ENCODE measurements at regions not wholly inside any gene's neighbourhood (a gene's known extent, or its start where the extent isn't known, plus 50 kb on each side); places are given as distances from the start of the nearest gene placed in this dataset.

DNA sequence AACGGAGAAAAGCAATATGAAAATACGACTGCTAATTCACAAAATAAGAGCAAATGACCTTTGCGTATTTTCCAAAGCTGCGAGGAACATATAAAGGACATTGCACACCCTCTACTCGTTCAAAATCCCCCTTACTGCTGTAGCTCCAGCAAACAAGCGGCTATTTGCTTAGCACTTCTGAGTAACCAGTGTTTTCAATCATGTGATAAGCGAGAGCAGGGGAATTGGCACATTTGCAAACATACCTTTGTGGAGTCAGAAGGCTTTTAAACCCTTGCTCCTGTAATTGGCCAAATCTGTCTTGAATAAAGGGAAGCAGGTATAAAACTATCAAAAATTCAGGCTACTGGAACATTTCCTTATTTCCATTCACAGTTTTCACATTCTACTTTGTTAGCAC lies 610.2 kb downstream of the UBE2NL start:
- no peaks in the 10 kb centered on the region for H3K36me3 ChIP-seq (ENCODE audit: control insufficient read depth in 4 of 4, insufficient read depth in 4 of 4, low read length in 3 of 4)
- ChIA-PET CTCF (no interaction called here), POLR2A (no interaction called here)
- H3K27ac ChIP-seq (ENCODE audit: insufficient read depth in 1 of 2, low read depth in 1 of 2, low read length in 2 of 2, poor library complexity in 1 of 2, severe bottlenecking in 2 of 2): no peak overlapping the region
- 72% methylated on average over 6 of the region's 7 CpGs for WGBS (ENCODE audit: insufficient coverage)
- no peak overlapping the region for H3K4me3 ChIP-seq (ENCODE audit: control insufficient read depth in 1 of 7, extremely low read depth in 1 of 7, insufficient read depth in 4 of 7, low read depth in 2 of 7, low read length in 6 of 7)
- H3K4me1 ChIP-seq (ENCODE audit: control extremely low read depth in 1 of 4, control insufficient read depth in 4 of 4, insufficient read depth in 4 of 4, low read length in 3 of 4): no peaks in the 10 kb centered on the region
- DNase-seq: no peak
- H3K9me3 ChIP-seq (ENCODE audit: control extremely low read depth in 1 of 5, control insufficient read depth in 4 of 5, insufficient read depth in 2 of 5, low read depth in 1 of 5, low read length in 4 of 5): no peaks in the 10 kb centered on the region
- no peaks in the 10 kb centered on the region for H3K27me3 ChIP-seq (replicated peaks in 2 of 5; ENCODE audit: control insufficient read depth in 4 of 5, insufficient read depth in 5 of 5, low read length in 4 of 5)

DNA sequence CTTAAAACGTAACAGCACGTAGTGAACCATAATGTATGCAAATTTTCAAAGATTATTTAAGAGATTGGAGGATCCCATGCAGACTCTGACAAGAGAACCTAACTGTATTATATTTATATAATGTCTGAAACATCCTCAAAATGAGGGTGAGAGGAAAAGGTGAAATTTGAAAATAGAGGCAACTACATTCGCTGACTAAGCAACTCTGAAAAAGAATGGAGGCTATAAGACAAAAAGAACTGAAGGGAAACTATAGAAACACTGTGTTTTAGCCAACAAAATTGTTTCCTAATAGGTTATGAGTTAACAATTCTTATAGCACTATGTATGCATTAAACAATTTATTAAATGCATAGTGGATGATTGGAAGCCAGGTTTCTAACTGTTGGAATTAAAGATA lies 648.0 kb downstream of the UBE2NL start:
- Histone ChIP-seq H3K9me3 (ENCODE audit: control extremely low read depth in 1 of 5, control insufficient read depth in 4 of 5, insufficient read depth in 2 of 5, low read depth in 1 of 5, low read length in 4 of 5) (no peaks in the 10 kb centered on the region), H3K4me1 (ENCODE audit: control extremely low read depth in 1 of 4, control insufficient read depth in 4 of 4, insufficient read depth in 4 of 4, low read length in 3 of 4) (no peaks in the 10 kb centered on the region), H3K27ac (ENCODE audit: insufficient read depth in 1 of 2, low read depth in 1 of 2, low read length in 2 of 2, poor library complexity in 1 of 2, severe bottlenecking in 2 of 2) (no peak overlapping the region), H3K36me3 (ENCODE audit: control insufficient read depth in 4 of 4, insufficient read depth in 4 of 4, low read length in 3 of 4) (no peaks in the 10 kb centered on the region), H3K4me3 (ENCODE audit: control insufficient read depth in 1 of 7, extremely low read depth in 1 of 7, insufficient read depth in 4 of 7, low read depth in 2 of 7, low read length in 6 of 7) (no peak overlapping the region), H3K27me3 (replicated peaks in 2 of 5; ENCODE audit: control insufficient read depth in 4 of 5, insufficient read depth in 5 of 5, low read length in 4 of 5) (no peaks in the 10 kb centered on the region)
- no peak for DNase-seq
- POLR2A ChIA-PET: no interaction called here
- WGBS (ENCODE audit: insufficient coverage): 100% methylated on average over 2 of the region's 3 CpGs
- CTCF ChIA-PET: no interaction called here

DNA sequence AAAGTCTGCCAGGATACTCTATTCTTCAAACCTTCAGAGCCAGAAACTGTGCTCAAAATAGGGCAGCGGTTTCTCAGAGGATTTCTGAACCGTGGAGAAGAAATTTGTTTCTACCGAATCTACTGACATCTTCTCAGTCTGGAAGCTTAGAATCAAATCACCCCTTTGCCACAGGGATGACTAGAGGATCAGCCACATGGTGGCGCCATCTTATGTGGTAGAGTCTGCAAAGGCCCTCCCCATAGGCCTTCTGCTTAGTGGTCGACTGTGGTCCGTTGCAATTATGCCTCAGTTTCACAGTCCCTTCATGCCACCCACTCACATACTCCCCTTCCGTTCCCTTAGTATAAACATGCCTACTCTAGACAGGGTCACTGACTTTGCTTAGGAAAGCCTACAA lies 680.7 kb upstream of the SPANXN1 start:
- WGBS (ENCODE audit: insufficient coverage): 45% methylated on average over 7 of the region's 7 CpGs

DNA sequence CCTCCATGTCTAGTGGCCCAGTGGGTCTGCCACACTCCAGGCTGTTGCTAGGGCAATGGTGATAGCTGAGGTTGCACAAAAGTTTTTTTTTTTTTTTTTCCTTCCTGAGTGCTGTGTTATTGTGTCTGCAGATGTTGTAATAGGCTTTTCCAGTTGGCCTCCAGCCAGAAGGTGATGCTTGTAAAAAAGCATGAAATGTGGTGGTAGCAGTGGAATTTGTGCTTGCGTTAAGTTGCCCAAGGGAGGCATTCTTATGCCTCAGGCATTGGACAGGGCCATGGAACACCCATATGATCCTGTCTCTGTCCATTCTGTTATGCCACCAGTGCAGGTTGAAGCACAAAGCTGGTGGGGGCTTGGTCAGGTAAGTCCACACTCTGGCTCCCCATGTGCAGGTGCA lies 660.5 kb upstream of the SPANXN1 start:
- Histone ChIP-seq H3K27ac (ENCODE audit: insufficient read depth in 1 of 2, low read depth in 1 of 2, low read length in 2 of 2, poor library complexity in 1 of 2, severe bottlenecking in 2 of 2) (no peak overlapping the region), H3K4me3 (ENCODE audit: control insufficient read depth in 1 of 7, extremely low read depth in 1 of 7, insufficient read depth in 4 of 7, low read depth in 2 of 7, low read length in 6 of 7) (no peak overlapping the region), H3K4me1 (ENCODE audit: control extremely low read depth in 1 of 4, control insufficient read depth in 4 of 4, insufficient read depth in 4 of 4, low read length in 3 of 4) (no peaks in the 10 kb centered on the region), H3K36me3 (ENCODE audit: control insufficient read depth in 4 of 4, insufficient read depth in 4 of 4, low read length in 3 of 4) (no peaks in the 10 kb centered on the region), H3K27me3 (replicated peaks in 2 of 5; ENCODE audit: control insufficient read depth in 4 of 5, insufficient read depth in 5 of 5, low read length in 4 of 5) (no peaks in the 10 kb centered on the region), H3K9me3 (ENCODE audit: control extremely low read depth in 1 of 5, control insufficient read depth in 4 of 5, insufficient read depth in 2 of 5, low read depth in 1 of 5, low read length in 4 of 5) (no peaks in the 10 kb centered on the region)
- ChIA-PET POLR2A (no interaction called here), CTCF (no interaction called here)
- no peak for DNase-seq
- WGBS (ENCODE audit: insufficient coverage): 100% methylated on average over 1 of the region's 1 CpG

More for the DNA sequence above, 680.7 kb upstream of the SPANXN1 start:
- H3K4me1 ChIP-seq (ENCODE audit: control extremely low read depth in 1 of 4, control insufficient read depth in 4 of 4, insufficient read depth in 4 of 4, low read length in 3 of 4): no peaks in the 10 kb centered on the region
- H3K27me3 ChIP-seq (replicated peaks in 2 of 5; ENCODE audit: control insufficient read depth in 4 of 5, insufficient read depth in 5 of 5, low read length in 4 of 5): no peaks in the 10 kb centered on the region
- no peak overlapping the region for H3K27ac ChIP-seq (ENCODE audit: insufficient read depth in 1 of 2, low read depth in 1 of 2, low read length in 2 of 2, poor library complexity in 1 of 2, severe bottlenecking in 2 of 2)
- POLR2A ChIA-PET: no interaction called here
- CTCF ChIA-PET: no interaction called here
- no peak for DNase-seq
- no peaks in the 10 kb centered on the region for H3K9me3 ChIP-seq (ENCODE audit: control extremely low read depth in 1 of 5, control insufficient read depth in 4 of 5, insufficient read depth in 2 of 5, low read depth in 1 of 5, low read length in 4 of 5)
- H3K4me3 ChIP-seq (ENCODE audit: control insufficient read depth in 1 of 7, extremely low read depth in 1 of 7, insufficient read depth in 4 of 7, low read depth in 2 of 7, low read length in 6 of 7): no peak overlapping the region
- no peaks in the 10 kb centered on the region for H3K36me3 ChIP-seq (ENCODE audit: control insufficient read depth in 4 of 4, insufficient read depth in 4 of 4, low read length in 3 of 4)

DNA sequence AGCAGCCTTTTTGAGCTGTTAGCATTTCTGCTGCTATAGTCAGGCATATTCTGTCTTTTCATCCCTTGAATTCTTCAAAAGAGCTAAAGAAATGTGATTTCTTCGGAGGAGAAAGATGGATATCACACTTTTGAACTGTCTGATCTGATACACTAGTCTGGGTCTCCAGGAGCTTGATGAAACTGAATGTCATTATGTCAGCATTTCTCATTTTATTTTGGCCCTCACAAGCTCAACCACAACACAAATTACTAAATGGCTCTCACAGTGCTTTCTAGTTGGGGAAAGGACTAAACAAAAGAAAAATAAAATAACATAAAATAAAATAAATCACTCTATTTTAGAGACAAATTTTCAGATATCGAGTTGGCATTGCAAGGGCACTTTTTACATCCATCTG lies 655.3 kb upstream of the SPANXN1 start:
- Histone ChIP-seq H3K4me1 (ENCODE audit: control extremely low read depth in 1 of 4, control insufficient read depth in 4 of 4, insufficient read depth in 4 of 4, low read length in 3 of 4) (no peaks in the 10 kb centered on the region), H3K27me3 (replicated peaks in 2 of 5; ENCODE audit: control insufficient read depth in 4 of 5, insufficient read depth in 5 of 5, low read length in 4 of 5) (no peaks in the 10 kb centered on the region), H3K27ac (ENCODE audit: insufficient read depth in 1 of 2, low read depth in 1 of 2, low read length in 2 of 2, poor library complexity in 1 of 2, severe bottlenecking in 2 of 2) (no peak overlapping the region), H3K4me3 (ENCODE audit: control insufficient read depth in 1 of 7, extremely low read depth in 1 of 7, insufficient read depth in 4 of 7, low read depth in 2 of 7, low read length in 6 of 7) (no peak overlapping the region), H3K9me3 (ENCODE audit: control extremely low read depth in 1 of 5, control insufficient read depth in 4 of 5, insufficient read depth in 2 of 5, low read depth in 1 of 5, low read length in 4 of 5) (no peaks in the 10 kb centered on the region), H3K36me3 (ENCODE audit: control insufficient read depth in 4 of 4, insufficient read depth in 4 of 4, low read length in 3 of 4) (no peaks in the 10 kb centered on the region)
- ChIA-PET CTCF (no interaction called here), POLR2A (no interaction called here)
- no peak for DNase-seq
- no CpG with 5 or more reads among the region's 2 CpGs for WGBS (ENCODE audit: insufficient coverage)

DNA sequence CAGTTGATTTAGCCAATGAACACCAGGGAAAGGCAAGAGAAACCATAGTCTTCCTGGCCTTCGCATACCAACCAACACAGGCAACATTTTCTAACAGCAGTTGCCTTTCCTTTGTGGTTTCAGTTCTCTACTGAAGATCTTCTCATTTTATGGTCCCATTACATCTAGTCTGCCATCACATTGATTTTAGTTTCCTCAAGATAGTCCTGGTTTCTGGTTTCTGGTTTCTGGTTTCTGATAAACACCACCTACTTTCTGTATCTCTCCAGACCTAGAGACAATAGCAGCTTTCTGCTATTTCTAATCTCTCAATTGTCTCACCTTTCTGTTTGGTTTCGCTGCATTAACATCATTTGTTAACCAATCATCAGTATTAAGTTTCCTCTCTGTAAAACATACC lies 646.3 kb upstream of the SPANXN1 start:
- Histone ChIP-seq H3K4me1 (ENCODE audit: control extremely low read depth in 1 of 4, control insufficient read depth in 4 of 4, insufficient read depth in 4 of 4, low read length in 3 of 4) (no peaks in the 10 kb centered on the region), H3K27ac (ENCODE audit: insufficient read depth in 1 of 2, low read depth in 1 of 2, low read length in 2 of 2, poor library complexity in 1 of 2, severe bottlenecking in 2 of 2) (no peak overlapping the region), H3K4me3 (ENCODE audit: control insufficient read depth in 1 of 7, extremely low read depth in 1 of 7, insufficient read depth in 4 of 7, low read depth in 2 of 7, low read length in 6 of 7) (no peak overlapping the region), H3K27me3 (replicated peaks in 2 of 5; ENCODE audit: control insufficient read depth in 4 of 5, insufficient read depth in 5 of 5, low read length in 4 of 5) (peaks cover 0 to 2% (median 0%) of the 10 kb centered on the region in 5 experiments), H3K36me3 (ENCODE audit: control insufficient read depth in 4 of 4, insufficient read depth in 4 of 4, low read length in 3 of 4) (no peaks in the 10 kb centered on the region), H3K9me3 (ENCODE audit: control extremely low read depth in 1 of 5, control insufficient read depth in 4 of 5, insufficient read depth in 2 of 5, low read depth in 1 of 5, low read length in 4 of 5) (no peaks in the 10 kb centered on the region)
- WGBS (ENCODE audit: insufficient coverage): 89% methylated on average over 1 of the region's 2 CpGs
- POLR2A ChIA-PET: no interaction called here
- DNase-seq: no peak
- CTCF ChIA-PET: no interaction called here

DNA sequence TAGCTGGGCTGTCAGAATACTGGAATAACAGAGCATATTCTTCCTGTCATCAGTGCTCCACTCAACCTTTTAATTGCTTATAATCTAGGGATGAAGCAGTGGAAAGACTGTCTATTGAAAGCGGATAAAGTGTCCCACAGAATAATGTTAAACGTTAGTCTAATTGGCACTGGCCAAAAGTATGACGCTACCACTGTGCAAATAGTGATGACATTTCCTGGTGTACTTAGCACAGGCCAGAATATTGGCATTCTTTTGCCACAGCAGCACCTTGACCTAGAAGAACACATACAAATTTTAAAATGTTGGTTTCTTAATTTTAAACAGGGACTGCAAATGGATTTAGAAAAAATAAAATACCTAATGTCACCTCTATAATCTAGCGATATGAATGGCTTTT lies 635.2 kb upstream of the SPANXN1 start:
- Histone ChIP-seq H3K27me3 (replicated peaks in 2 of 5; ENCODE audit: control insufficient read depth in 4 of 5, insufficient read depth in 5 of 5, low read length in 4 of 5) (no peaks in the 10 kb centered on the region), H3K4me1 (ENCODE audit: control extremely low read depth in 1 of 4, control insufficient read depth in 4 of 4, insufficient read depth in 4 of 4, low read length in 3 of 4) (no peaks in the 10 kb centered on the region), H3K9me3 (ENCODE audit: control extremely low read depth in 1 of 5, control insufficient read depth in 4 of 5, insufficient read depth in 2 of 5, low read depth in 1 of 5, low read length in 4 of 5) (no peaks in the 10 kb centered on the region), H3K36me3 (ENCODE audit: control insufficient read depth in 4 of 4, insufficient read depth in 4 of 4, low read length in 3 of 4) (no peaks in the 10 kb centered on the region), H3K4me3 (ENCODE audit: control insufficient read depth in 1 of 7, extremely low read depth in 1 of 7, insufficient read depth in 4 of 7, low read depth in 2 of 7, low read length in 6 of 7) (no peak overlapping the region), H3K27ac (ENCODE audit: insufficient read depth in 1 of 2, low read depth in 1 of 2, low read length in 2 of 2, poor library complexity in 1 of 2, severe bottlenecking in 2 of 2) (no peak overlapping the region)
- no peak for DNase-seq
- ChIA-PET CTCF (no interaction called here), POLR2A (no interaction called here)
- 80% methylated on average over 2 of the region's 4 CpGs for WGBS (ENCODE audit: insufficient coverage)

DNA sequence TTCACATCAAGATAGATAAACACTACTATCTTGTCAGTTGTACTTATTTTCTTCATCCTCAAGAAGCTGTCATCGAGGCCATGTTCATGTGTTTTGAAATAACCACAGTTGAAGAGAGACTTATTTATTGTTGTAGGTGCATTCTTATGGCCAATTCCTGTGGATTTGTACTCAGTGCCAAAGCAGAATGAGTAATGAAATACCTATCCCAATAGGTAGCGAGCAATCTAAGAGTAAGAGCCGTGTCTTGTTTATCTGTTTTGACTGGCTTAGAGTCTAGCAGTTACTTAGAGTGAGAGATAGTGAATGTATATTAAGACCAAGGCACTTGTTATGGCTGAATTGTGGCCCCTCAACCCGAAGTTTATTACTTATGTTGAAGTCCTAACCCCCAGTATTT lies 631.0 kb upstream of the SPANXN1 start:
- DNase-seq: no peak
- Histone ChIP-seq H3K4me1 (ENCODE audit: control extremely low read depth in 1 of 4, control insufficient read depth in 4 of 4, insufficient read depth in 4 of 4, low read length in 3 of 4) (no peaks in the 10 kb centered on the region), H3K27ac (ENCODE audit: insufficient read depth in 1 of 2, low read depth in 1 of 2, low read length in 2 of 2, poor library complexity in 1 of 2, severe bottlenecking in 2 of 2) (no peak overlapping the region), H3K27me3 (replicated peaks in 2 of 5; ENCODE audit: control insufficient read depth in 4 of 5, insufficient read depth in 5 of 5, low read length in 4 of 5) (no peaks in the 10 kb centered on the region), H3K4me3 (ENCODE audit: control insufficient read depth in 1 of 7, extremely low read depth in 1 of 7, insufficient read depth in 4 of 7, low read depth in 2 of 7, low read length in 6 of 7) (no peak overlapping the region), H3K36me3 (ENCODE audit: control insufficient read depth in 4 of 4, insufficient read depth in 4 of 4, low read length in 3 of 4) (no peaks in the 10 kb centered on the region), H3K9me3 (ENCODE audit: control extremely low read depth in 1 of 5, control insufficient read depth in 4 of 5, insufficient read depth in 2 of 5, low read depth in 1 of 5, low read length in 4 of 5) (no peaks in the 10 kb centered on the region)
- ChIA-PET POLR2A (no interaction called here), CTCF (no interaction called here)
- 88% methylated on average over 3 of the region's 4 CpGs for WGBS (ENCODE audit: insufficient coverage)
